ENCODE measurements at regions not wholly inside any gene's neighbourhood (a gene's known extent, or its start where the extent isn't known, plus 50 kb on each side); places are given as distances from the start of the nearest gene placed in this dataset.

- DNase-seq: no peak
Measured at GRCh38 chr5:38794986-38795385, 50.8 kb upstream of the OSMR start.

GRCh38 chr5:38795986-38796741, 49.6 kb upstream of the OSMR start:
- no peak for DNase-seq
